ENCODE measurements at regions not wholly inside any gene's neighbourhood (a gene's known extent, or its start where the extent isn't known, plus 50 kb on each side); places are given as distances from the start of the nearest gene placed in this dataset.

DNA sequence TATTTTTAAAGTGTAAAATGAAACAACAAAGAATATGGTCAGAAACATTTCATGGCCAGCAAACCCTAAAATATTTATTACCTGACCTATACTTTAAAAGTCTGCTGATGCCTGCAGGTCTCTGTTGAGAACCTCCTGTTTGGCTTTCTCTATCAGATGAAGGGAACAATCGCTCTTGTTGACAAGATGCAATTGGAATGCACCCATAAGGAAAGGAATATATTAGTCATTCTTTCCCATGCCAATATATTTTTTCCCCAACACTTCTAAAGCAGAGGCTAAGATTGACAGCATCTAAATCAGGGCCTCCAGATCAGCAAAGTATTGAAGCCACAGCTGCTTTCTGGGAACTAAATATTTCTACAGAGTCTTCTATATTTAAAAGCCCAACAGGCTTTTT is 897.8 kb downstream of the EPHA7 start:
- H2AFZ ChIP-seq (ENCODE audit: control insufficient read depth, low read depth, low read length): no peak overlapping the region
- no peaks in the 10 kb centered on the region for H3K36me3 ChIP-seq (ENCODE audit: control insufficient read depth in 2 of 2, insufficient read depth in 2 of 2, low read length in 1 of 2)
- intact Hi-C loops (cut with micrococcal nuclease; ENCODE audit: unreplicated experiment): no loop called here
- no peaks in the 10 kb centered on the region for H3K27me3 ChIP-seq (replicated peaks in 1 of 2; ENCODE audit: control insufficient read depth in 2 of 2, insufficient read depth in 2 of 2, low read length in 1 of 2)
- no peaks in the 10 kb centered on the region for H3K9me3 ChIP-seq (replicated peaks; ENCODE audit: control insufficient read depth, insufficient read depth, low read length)
- POLR2A ChIA-PET: no interaction called here
- no peak overlapping the region for H3K9ac ChIP-seq (ENCODE audit: control insufficient read depth, insufficient read depth, low read length)
- SMC1A ChIA-PET (ENCODE audit: uncharacterized antibody, unreplicated experiment): no interaction called here
- CTCF ChIA-PET: no interaction called here
- no peak overlapping the region for H3K27ac ChIP-seq (ENCODE audit: control insufficient read depth, insufficient read depth)
- BruUV-seq (replicated peaks): no TSS peak
- ATAC-seq (no peak), DNase-seq (ENCODE audit: low read depth, low spot score) (no peak), FAIRE-seq (no peak)
- H3K4me1 ChIP-seq (ENCODE audit: control insufficient read depth, insufficient read depth, low read length): no peaks in the 10 kb centered on the region
- no peaks in the 10 kb centered on the region for H3K79me2 ChIP-seq (ENCODE audit: control insufficient read depth, insufficient read depth, low read length)
- in situ Hi-C loops (cut with MboI): no loop called here
- no peak overlapping the region for H3K4me2 ChIP-seq (ENCODE audit: control insufficient read depth, insufficient read depth)
- 43% methylated on average over 1 of the region's 1 CpG for WGBS (ENCODE audit: insufficient coverage, insufficient replicate concordance, low lambda C conversion rate, missing lambda C conversion rate)
- H3K4me3 ChIP-seq: no peak overlapping the region
- no peaks in the 10 kb centered on the region for H4K20me1 ChIP-seq (ENCODE audit: control insufficient read depth, insufficient read depth)
- RAD21 ChIA-PET (ENCODE audit: unreplicated experiment): no interaction called here
- TF ChIP-seq BMI1 (IDR thresholded peaks at IDR 0.05; ENCODE audit: borderline replicate concordance) (no peak), RB1 (IDR thresholded peaks at IDR 0.05; ENCODE audit: borderline replicate concordance) (no peak), POU2F2 (IDR thresholded peaks at IDR 0.05; ENCODE audit: borderline replicate concordance, low read depth, low read length) (no peak), CBX5 (IDR thresholded peaks at IDR 0.05; ENCODE audit: low read depth) (no peak), SREBF2 (IDR thresholded peaks at IDR 0.05; ENCODE audit: low read length) (no peak), RFX5 (IDR thresholded peaks at IDR 0.05; ENCODE audit: low read depth, low read length) (no peak), KLF5 (IDR thresholded peaks at IDR 0.05; ENCODE audit: partially characterized antibody) (no peak)
- TF ChIP-seq, protein P1, sequence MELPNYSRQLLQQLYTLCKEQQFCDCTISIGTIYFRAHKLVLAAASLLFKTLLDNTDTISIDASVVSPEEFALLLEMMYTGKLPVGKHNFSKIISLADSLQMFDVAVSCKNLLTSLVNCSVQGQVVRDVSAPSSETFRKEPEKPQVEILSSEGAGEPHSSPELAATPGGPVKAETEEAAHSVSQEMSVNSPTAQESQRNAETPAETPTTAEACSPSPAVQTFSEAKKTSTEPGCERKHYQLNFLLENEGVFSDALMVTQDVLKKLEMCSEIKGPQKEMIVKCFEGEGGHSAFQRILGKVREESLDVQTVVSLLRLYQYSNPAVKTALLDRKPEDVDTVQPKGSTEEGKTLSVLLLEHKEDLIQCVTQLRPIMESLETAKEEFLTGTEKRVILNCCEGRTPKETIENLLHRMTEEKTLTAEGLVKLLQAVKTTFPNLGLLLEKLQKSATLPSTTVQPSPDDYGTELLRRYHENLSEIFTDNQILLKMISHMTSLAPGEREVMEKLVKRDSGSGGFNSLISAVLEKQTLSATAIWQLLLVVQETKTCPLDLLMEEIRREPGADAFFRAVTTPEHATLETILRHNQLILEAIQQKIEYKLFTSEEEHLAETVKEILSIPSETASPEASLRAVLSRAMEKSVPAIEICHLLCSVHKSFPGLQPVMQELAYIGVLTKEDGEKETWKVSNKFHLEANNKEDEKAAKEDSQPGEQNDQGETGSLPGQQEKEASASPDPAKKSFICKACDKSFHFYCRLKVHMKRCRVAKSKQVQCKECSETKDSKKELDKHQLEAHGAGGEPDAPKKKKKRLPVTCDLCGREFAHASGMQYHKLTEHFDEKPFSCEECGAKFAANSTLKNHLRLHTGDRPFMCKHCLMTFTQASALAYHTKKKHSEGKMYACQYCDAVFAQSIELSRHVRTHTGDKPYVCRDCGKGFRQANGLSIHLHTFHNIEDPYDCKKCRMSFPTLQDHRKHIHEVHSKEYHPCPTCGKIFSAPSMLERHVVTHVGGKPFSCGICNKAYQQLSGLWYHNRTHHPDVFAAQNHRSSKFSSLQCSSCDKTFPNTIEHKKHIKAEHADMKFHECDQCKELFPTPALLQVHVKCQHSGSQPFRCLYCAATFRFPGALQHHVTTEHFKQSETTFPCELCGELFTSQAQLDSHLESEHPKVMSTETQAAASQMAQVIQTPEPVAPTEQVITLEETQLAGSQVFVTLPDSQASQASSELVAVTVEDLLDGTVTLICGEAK (IDR thresholded peaks at IDR 0.05; ENCODE audit: borderline replicate concordance): no peak
- TF ChIP-seq, protein P2, sequence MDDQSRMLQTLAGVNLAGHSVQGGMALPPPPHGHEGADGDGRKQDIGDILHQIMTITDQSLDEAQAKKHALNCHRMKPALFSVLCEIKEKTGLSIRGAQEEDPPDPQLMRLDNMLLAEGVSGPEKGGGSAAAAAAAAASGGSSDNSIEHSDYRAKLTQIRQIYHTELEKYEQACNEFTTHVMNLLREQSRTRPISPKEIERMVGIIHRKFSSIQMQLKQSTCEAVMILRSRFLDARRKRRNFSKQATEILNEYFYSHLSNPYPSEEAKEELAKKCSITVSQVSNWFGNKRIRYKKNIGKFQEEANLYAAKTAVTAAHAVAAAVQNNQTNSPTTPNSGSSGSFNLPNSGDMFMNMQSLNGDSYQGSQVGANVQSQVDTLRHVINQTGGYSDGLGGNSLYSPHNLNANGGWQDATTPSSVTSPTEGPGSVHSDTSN (IDR thresholded peaks at IDR 0.05; ENCODE audit: insufficient replicate concordance, low read depth, low read length): no peak

Data from GM12878 (cell line).